GM23338 (cell line): ENCODE measurements at regions not wholly inside any gene's neighbourhood (a gene's known extent, or its start where the extent isn't known, plus 50 kb on each side); places are given as distances from the start of the nearest gene placed in this dataset.

Experiments
- ATAC-seq: fragments of 200-7000 bp; cut with Tn5 transposase; 3 replicates; pipeline ENCODE4 v1.9.1; 2020
- DNase-seq: peaks from one replicate; pipeline ENCODE4 v3.0.0-alpha.2; 2015; ENCODE audit warnings: low spot score
- H2AFZ ChIP-seq: fragments of 200-600 bp; sonication (generic); 2 replicates; pipeline ENCODE4 v1.8.0; 2016; ENCODE audit warnings: antibody characterized with exemption, mild to moderate bottlenecking, moderate library complexity
- H3F3A ChIP-seq: fragments of 200-600 bp; sonication (generic); replicated peaks from 2 replicates; pipeline ENCODE4 v1.8.0; 2017; ENCODE audit warnings: antibody characterized with exemption, mixed run types, low read depth
- H3K27ac ChIP-seq: fragments of 200-600 bp; sonication (generic); 2 replicates; pipeline ENCODE4 v1.6.1; 2016; ENCODE audit warnings: low read depth
- H3K27me3 ChIP-seq: fragments of 200-600 bp; sonication (generic); 2 replicates; pipeline ENCODE4 v1.8.0; 2016; ENCODE audit warnings: mild to moderate bottlenecking, mixed run types, moderate library complexity; ENCODE audit not compliant: insufficient read depth
- H3K36me3 ChIP-seq: fragments of 200-600 bp; sonication (generic); 2 replicates; pipeline ENCODE4 v1.8.0; 2016; ENCODE audit warnings: mild to moderate bottlenecking; ENCODE audit not compliant: insufficient read depth
- H3K4me1 ChIP-seq: fragments of 200-600 bp; sonication (generic); 2 replicates; pipeline ENCODE4 v1.8.0; 2016; ENCODE audit warnings: mild to moderate bottlenecking, moderate library complexity; ENCODE audit not compliant: insufficient read depth
- H3K4me2 ChIP-seq: fragments of 200-600 bp; sonication (generic); 2 replicates; pipeline ENCODE4 v1.7.1; 2017; ENCODE audit warnings: mixed run types
- H3K4me3 ChIP-seq: fragments of 200-600 bp; sonication (generic); 2 replicates; pipeline ENCODE4 v1.6.1; 2016; ENCODE audit warnings: mixed run types
- H3K79me2 ChIP-seq: fragments of 200-600 bp; sonication (generic); replicated peaks from 2 replicates; pipeline ENCODE4 v1.8.0; 2017; ENCODE audit warnings: mild to moderate bottlenecking; ENCODE audit not compliant: insufficient read depth
- H3K9me2 ChIP-seq: fragments of 200-600 bp; sonication (generic); 2 replicates; pipeline ENCODE4 v1.8.0; 2017; ENCODE audit not compliant: insufficient read depth
- H4K20me1 ChIP-seq: fragments of 200-600 bp; sonication (generic); replicated peaks from 2 replicates; pipeline ENCODE4 v1.8.0; 2017; ENCODE audit warnings: mild to moderate bottlenecking; ENCODE audit not compliant: insufficient read depth
- H3K27ac Mint-ChIP-seq: 2 replicates; pipeline ENCODE4 v1.8.0; 2020; ENCODE audit warnings: inconsistent platforms, mild to moderate bottlenecking, moderate library complexity, mixed read lengths
- H3K27me3 Mint-ChIP-seq: 3 replicates; pipeline ENCODE4 v1.8.0; 2022; ENCODE audit warnings: low read depth, mild to moderate bottlenecking, moderate library complexity, mixed read lengths, inconsistent platforms; ENCODE audit not compliant: insufficient read depth, poor library complexity
- H3K36me3 Mint-ChIP-seq: 3 replicates; pipeline ENCODE4 v1.8.0; 2021; ENCODE audit warnings: low read depth, mild to moderate bottlenecking, inconsistent platforms, moderate library complexity, mixed read lengths
- H3K4me1 Mint-ChIP-seq: 3 replicates; pipeline ENCODE4 v1.8.0; 2020; ENCODE audit warnings: mild to moderate bottlenecking, inconsistent platforms, mixed read lengths
- H3K4me3 Mint-ChIP-seq: 3 replicates; pipeline ENCODE4 v1.8.0; 2021; ENCODE audit warnings: moderate library complexity, mild to moderate bottlenecking, inconsistent platforms, mixed read lengths
- H3K9me3 Mint-ChIP-seq: 3 replicates; pipeline ENCODE4 v1.8.0; 2020; ENCODE audit warnings: moderate library complexity, mild to moderate bottlenecking, inconsistent platforms, mixed read lengths
- CREB1 ChIP-seq: fragments of 250-450 bp; sonication (Bioruptor Pico); IDR thresholded peaks from 2 replicates; pipeline ENCODE4 v1.5.0; 2020; ENCODE audit warnings: low read depth, mild to moderate bottlenecking, moderate library complexity
- CTCF ChIP-seq, 2 experiments: fragments of 200-600 bp in 1 of 2; sonication (generic) in 1 of 2; conservative IDR thresholded peaks; 2 replicates each; pipeline versions ENCODE4 v1.5.1 to v1.6.1; 2016 to 2017; ENCODE audit warnings: antibody characterized with exemption in 2 of 2, low read depth in 2 of 2, mild to moderate bottlenecking in 2 of 2, moderate library complexity in 1 of 2
- ETS1 ChIP-seq: IDR thresholded peaks from 2 replicates; pipeline ENCODE4 v1.6.1; 2016; ENCODE audit warnings: antibody characterized with exemption
- EZH2phosphoT487 ChIP-seq: fragments of 200-600 bp; sonication (generic); IDR thresholded peaks from one replicate; pipeline ENCODE4 v1.8.1; 2018; ENCODE audit warnings: antibody characterized with exemption; ENCODE audit not compliant: unreplicated experiment
- JUNB ChIP-seq: IDR thresholded peaks from one replicate; pipeline ENCODE4 v1.6.1; 2016; ENCODE audit warnings: antibody characterized with exemption; ENCODE audit not compliant: unreplicated experiment
- POLR2AphosphoS5 ChIP-seq: IDR thresholded peaks from 2 replicates; pipeline ENCODE4 v1.6.1; 2016; ENCODE audit warnings: antibody characterized with exemption, low read depth
- REST ChIP-seq: IDR thresholded peaks from one replicate; pipeline ENCODE4 v1.6.1; 2018; ENCODE audit warnings: antibody characterized with exemption; ENCODE audit not compliant: unreplicated experiment
- STAT1 ChIP-seq: IDR thresholded peaks from one replicate; pipeline ENCODE4 v1.6.1; 2016; ENCODE audit warnings: antibody characterized with exemption; ENCODE audit not compliant: unreplicated experiment
- ZNF114 ChIP-seq: fragments of 250-450 bp; sonication (Bioruptor Pico); IDR thresholded peaks from 2 replicates; pipeline ENCODE4 v1.5.0; 2020; ENCODE audit warnings: mild to moderate bottlenecking, moderate library complexity
- ZNF331 ChIP-seq: fragments of 250-450 bp; sonication (Bioruptor Pico); IDR thresholded peaks from 2 replicates; pipeline ENCODE4 v1.5.0; 2020; ENCODE audit warnings: low read depth, mild to moderate bottlenecking, moderate library complexity

GRCh38 chr3:36302626-36303025, 77.7 kb upstream of the STAC start (continued):
- TF ChIP-seq REST, result no peak
- no peak for TF ChIP-seq POLR2AphosphoS5
- no peak for TF ChIP-seq ZNF114 (CRISPR knock-in tag)
- TF ChIP-seq CTCF (conservative IDR thresholded peaks at IDR 0.05; ENCODE audit: low read depth in 2 of 2), result no peak
- TF ChIP-seq ETS1, result no peak
- no peak for TF ChIP-seq CREB1 (CRISPR knock-in tag)
- TF ChIP-seq EZH2phosphoT487, result no peak

- H3K79me2 ChIP-seq, result no peaks in the 10 kb centered on the region
- H3K4me2 ChIP-seq, result no peak overlapping the region
- no peak overlapping the region; the same call in 1 of the 2 replicates for H2AFZ ChIP-seq
- no peak overlapping the region for H3K27ac ChIP-seq
- H3K27me3 ChIP-seq, result no peaks in the 10 kb centered on the region
- no peaks in the 10 kb centered on the region; the same call in 1 of the 2 replicates for H3K36me3 ChIP-seq
- Mint-ChIP-seq H3K4me1 (no peaks in the 10 kb centered on the region), H3K36me3 (no peaks in the 10 kb centered on the region), H3K4me3 (no peak overlapping the region), H3K27ac (no peak overlapping the region), H3K27me3 (no peaks in the 10 kb centered on the region), H3K9me3 (no peaks in the 10 kb centered on the region)
- no peak overlapping the region for H3K4me3 ChIP-seq
- no peak for ATAC-seq
- no peaks in the 10 kb centered on the region for H3F3A ChIP-seq
- no peaks in the 10 kb centered on the region for H4K20me1 ChIP-seq
- no peak for DNase-seq
- no peaks in the 10 kb centered on the region for H3K4me1 ChIP-seq
- 0 out of 2 replicates have a peak, but pooled peaks cover 4% of the 10 kb centered on the region for H3K9me2 ChIP-seq
- TF ChIP-seq ZNF114 (CRISPR knock-in tag) (no peak), ZNF331 (no peak), EZH2phosphoT487 (no peak), ETS1 (no peak), STAT1 (no peak), JUNB (no peak), CTCF (conservative IDR thresholded peaks at IDR 0.05; ENCODE audit: low read depth in 2 of 2) (no peak)
These were observed 77.0 kb upstream of the STAC start for GRCh38 chr3:36303286-36303685.
